Glutamatergic neuron (in vitro differentiated cells): ENCODE measurements at regions not wholly inside any gene's neighbourhood (a gene's known extent, or its start where the extent isn't known, plus 50 kb on each side); places are given as distances from the start of the nearest gene placed in this dataset.

Experiments used
- DNase-seq: peaks from one replicate; pipeline ENCODE4 v3.0.0; 2022
- H3K27ac Mint-ChIP-seq: one replicate; pipeline ENCODE4 v1.8.0; 2020; ENCODE audit warnings: mild to moderate bottlenecking, mixed read lengths, inconsistent platforms; ENCODE audit not compliant: unreplicated experiment
- H3K27me3 Mint-ChIP-seq: one replicate; pipeline ENCODE4 v1.8.0; 2020; ENCODE audit warnings: mild to moderate bottlenecking, moderate library complexity, mixed read lengths, inconsistent platforms; ENCODE audit not compliant: unreplicated experiment
- H3K36me3 Mint-ChIP-seq: one replicate; pipeline ENCODE4 v1.8.0; 2020; ENCODE audit warnings: mild to moderate bottlenecking, mixed read lengths, inconsistent platforms; ENCODE audit not compliant: unreplicated experiment
- H3K4me1 Mint-ChIP-seq: one replicate; pipeline ENCODE4 v1.8.0; 2020; ENCODE audit warnings: mild to moderate bottlenecking, low read depth, mixed read lengths, inconsistent platforms; ENCODE audit not compliant: unreplicated experiment
- H3K4me3 Mint-ChIP-seq: one replicate; pipeline ENCODE4 v1.8.0; 2020; ENCODE audit warnings: mild to moderate bottlenecking, mixed read lengths, inconsistent platforms; ENCODE audit not compliant: unreplicated experiment
- H3K9me3 Mint-ChIP-seq: one replicate; pipeline ENCODE4 v1.8.0; 2020; ENCODE audit warnings: mild to moderate bottlenecking, moderate library complexity, mixed read lengths, inconsistent platforms; ENCODE audit not compliant: unreplicated experiment
- CTCF ChIP-seq: fragments of 200-600 bp; sonication (generic); IDR thresholded peaks from one replicate; pipeline ENCODE4 v1.5.0; 2021; ENCODE audit not compliant: partially characterized antibody, unreplicated experiment

- no peaks in the 10 kb centered on the region for H3K4me1 Mint-ChIP-seq
- H3K36me3 Mint-ChIP-seq = no peaks in the 10 kb centered on the region
- peaks cover 5% of the 10 kb centered on the region for H3K27me3 Mint-ChIP-seq
- no peak for TF ChIP-seq CTCF
- no peak for DNase-seq
- H3K4me3 Mint-ChIP-seq = no peak overlapping the region
- no peaks in the 10 kb centered on the region for H3K9me3 Mint-ChIP-seq
- no peak overlapping the region for H3K27ac Mint-ChIP-seq
Observed at GRCh38 chr16:75928295-75928694, 202.0 kb upstream of the CPHXL start.

GRCh38 chr16:75929046-75929445 lies 202.8 kb upstream of the CPHXL start:
- TF ChIP-seq CTCF = no peak
- no peak for DNase-seq
- no peaks in the 10 kb centered on the region for H3K9me3 Mint-ChIP-seq

GRCh38 chr16:75931043-75931442 lies 204.8 kb upstream of the CPHXL start:
- no peak overlapping the region for H3K27ac Mint-ChIP-seq
- no peak overlapping the region for H3K4me3 Mint-ChIP-seq
- no peaks in the 10 kb centered on the region for H3K4me1 Mint-ChIP-seq
- no peak for TF ChIP-seq CTCF
- no peaks in the 10 kb centered on the region for H3K9me3 Mint-ChIP-seq
- no peaks in the 10 kb centered on the region for H3K36me3 Mint-ChIP-seq
- DNase-seq = no peak
- H3K27me3 Mint-ChIP-seq = peaks cover 5% of the 10 kb centered on the region

More at GRCh38 chr16:75929046-75929445, 202.8 kb upstream of the CPHXL start:
- Mint-ChIP-seq H3K27ac (no peak overlapping the region), H3K4me1 (no peaks in the 10 kb centered on the region), H3K36me3 (no peaks in the 10 kb centered on the region), H3K4me3 (no peak overlapping the region), H3K27me3 (peaks cover 5% of the 10 kb centered on the region)

GRCh38 chr16:75931970-75932369 lies 205.7 kb upstream of the CPHXL start:
- Mint-ChIP-seq H3K9me3 (no peaks in the 10 kb centered on the region), H3K27me3 (peaks cover 5% of the 10 kb centered on the region), H3K36me3 (no peaks in the 10 kb centered on the region), H3K27ac (no peak overlapping the region), H3K4me3 (no peak overlapping the region), H3K4me1 (no peaks in the 10 kb centered on the region)
- no peak for DNase-seq
- no peak for TF ChIP-seq CTCF

GRCh38 chr16:75938818-75939217 lies 212.5 kb upstream of the CPHXL start:
- Mint-ChIP-seq H3K4me1 (no peaks in the 10 kb centered on the region), H3K27me3 (no peaks in the 10 kb centered on the region), H3K4me3 (no peak overlapping the region), H3K36me3 (no peaks in the 10 kb centered on the region), H3K27ac (no peak overlapping the region), H3K9me3 (no peaks in the 10 kb centered on the region)
- DNase-seq = no peak
- no peak for TF ChIP-seq CTCF
